ENCODE measurements at regions not wholly inside any gene's neighbourhood (a gene's known extent, or its start where the extent isn't known, plus 50 kb on each side); places are given as distances from the start of the nearest gene placed in this dataset.

- no peak for TF ChIP-seq CTCF (IDR thresholded peaks at IDR 0.05; ENCODE audit: low read depth, low read length, missing input control)
These were observed 134.8 kb downstream of the LY86 start (continued) for GRCh38 chr6:6723361-6723760.

GRCh38 chr6:6723921-6724538 lies 135.5 kb downstream of the LY86 start:
- H3K9me3 ChIP-seq (ENCODE audit: control insufficient read depth in 4 of 4, low read length in 3 of 4): no peaks in the 10 kb centered on the region
- H3K36me3 ChIP-seq (ENCODE audit: control insufficient read depth in 4 of 4, insufficient read depth in 3 of 4, low read depth in 1 of 4, low read length in 3 of 4): no peaks in the 10 kb centered on the region
- no peaks in the 10 kb centered on the region for H3K27me3 ChIP-seq (ENCODE audit: control insufficient read depth in 4 of 4, insufficient read depth in 4 of 4, low read length in 3 of 4)
- H3K27ac ChIP-seq (ENCODE audit: low read depth in 1 of 2, low read length in 2 of 2): peak overlapping the region; percentile 94 to 96
- H3K4me1 ChIP-seq (ENCODE audit: control insufficient read depth in 4 of 4, insufficient read depth in 4 of 4, low read length in 3 of 4): peaks cover 10 to 36% (median 20%) of the 10 kb centered on the region in 4 donors
- 7% methylated on average over 16 of the region's 16 CpGs for WGBS
- peak; percentile 61 for TF ChIP-seq SP1 (IDR thresholded peaks at IDR 0.05)
- peak in 1 of 2 donors; percentile 51 for TF ChIP-seq EGR1 (IDR thresholded peaks at IDR 0.05; ENCODE audit: low read depth in 2 of 2)
- TF ChIP-seq YY1 (IDR thresholded peaks at IDR 0.05): no peak
- no peak for TF ChIP-seq ZBTB33 (IDR thresholded peaks at IDR 0.05)
- no peak for TF ChIP-seq MAX (IDR thresholded peaks at IDR 0.05)
- no peak for TF ChIP-seq FOXA1 (IDR thresholded peaks at IDR 0.05)
- TF ChIP-seq HNF4A (conservative IDR thresholded peaks at IDR 0.05): peak; percentile 66 to 77
- TF ChIP-seq ATF3 (IDR thresholded peaks at IDR 0.05): no peak
- no peak for TF ChIP-seq FOXA2 (IDR thresholded peaks at IDR 0.05)
- TF ChIP-seq RXRA (IDR thresholded peaks at IDR 0.05): peak; percentile 12 to 51
- peak; percentile 28 for TF ChIP-seq HNF4G (IDR thresholded peaks at IDR 0.05)
- TF ChIP-seq CTCF (IDR thresholded peaks at IDR 0.05; ENCODE audit: low read depth, low read length, missing input control): no peak
- TF ChIP-seq JUND (IDR thresholded peaks at IDR 0.05): peak in 1 of 2 donors; percentile 18
- TF ChIP-seq TAF1 (conservative IDR thresholded peaks at IDR 0.05): no peak
- no peak for TF ChIP-seq RAD21 (IDR thresholded peaks at IDR 0.05)
- TF ChIP-seq NR2F2 (IDR thresholded peaks at IDR 0.05): peak; percentile 6
- DNase-seq (ENCODE audit: low spot score): no peak
- H3K9ac ChIP-seq (ENCODE audit: low read depth in 1 of 2, low read length in 2 of 2): peak overlapping the region; percentile 44 to 76
- peak overlapping the region; percentile 19 to 54 (median 30) for H3K4me3 ChIP-seq (ENCODE audit: low read depth in 1 of 3, low read length in 3 of 3)

Data from liver (tissue), 8 donors.